K562 (cell line): ENCODE measurements at regions not wholly inside any gene's neighbourhood (a gene's known extent, or its start where the extent isn't known, plus 50 kb on each side); places are given as distances from the start of the nearest gene placed in this dataset.
A peak's percentile ranks its signal among the peaks of the same experiment; 100 is the strongest.

ENCODE experiments used
- ATAC-seq: fragments of 200-7000 bp; cut with Tn5 transposase; 3 replicates; pipeline ENCODE4 v1.9.1; 2020; ENCODE audit warnings: moderate library complexity
- BruUV-seq: library from RNA; stranded (reverse); fragments of 400-500 nt; replicated peaks from 2 replicates; lab custom pipeline; 2021; lab: Mats Ljungman, UMichigan
- CTCF ChIA-PET: fragments of 300-600 bp; formaldehyde crosslinking; extraction: SDS; loops from one replicate; lab custom pipeline; 2021; ENCODE audit warnings: low intra/inter-chr PET ratio; lab: Yijun Ruan, JAX
- POLR2A ChIA-PET: fragments of 300-600, 350-650 bp; sonication (Branson Sonifier 250); formaldehyde crosslinking; extraction: SDS; loops from one replicate; lab custom pipeline; 2021; ENCODE audit warnings: antibody characterized with exemption, inconsistent platforms; lab: Yijun Ruan, JAX
- DNase-seq, 4 experiments: peaks; one replicate each; pipeline versions ENCODE4 v3.0.0 to v3.0.0-alpha.2; 2011 to 2018; ENCODE audit warnings: low spot score in 3 of 4, mixed read lengths in 3 of 4; ENCODE audit errors: extremely low read depth in 1 of 4
- FAIRE-seq: peaks from 2 replicates; lab custom pipeline; 2011; peaks lifted over from hg19 to GRCh38; lab: Jason Lieb, UNC
- H2AFZ ChIP-seq: 2 replicates; pipeline ENCODE4 v1.6.0; 2011; ENCODE audit warnings: low read depth, low read length, control low read depth, inconsistent platforms
- H3K27ac ChIP-seq: fragments of 200-600 bp; 3 replicates; pipeline ENCODE4 v1.8.0; 2011; ENCODE audit warnings: low read depth, mild to moderate bottlenecking, control low read depth, inconsistent platforms, low read length, moderate library complexity, mixed read lengths; ENCODE audit errors: extremely low read depth
- H3K27me3 ChIP-seq, 2 experiments: fragments of 300-600 bp in 1 of 2; 2 replicates in 1 of 2; 3 replicates in 1 of 2; pipeline versions ENCODE4 v1.6.0 to v1.8.0; 2011; ENCODE audit warnings: inconsistent platforms in 2 of 2, low read length in 2 of 2, mild to moderate bottlenecking in 1 of 2, mixed read lengths in 1 of 2, moderate library complexity in 1 of 2; ENCODE audit not compliant: control insufficient read depth in 2 of 2, insufficient read depth in 2 of 2
- H3K36me3 ChIP-seq: fragments of 300-600 bp; 3 replicates; pipeline ENCODE4 v1.8.0; 2011; ENCODE audit warnings: mild to moderate bottlenecking, low read length, inconsistent platforms; ENCODE audit not compliant: control insufficient read depth, insufficient read depth
- H3K4me1 ChIP-seq, 2 experiments: fragments of 200-600 bp in 1 of 2; replicated peaks in 1 of 2; 2 replicates in 1 of 2; 3 replicates in 1 of 2; pipeline versions ENCODE4 v1.5.1 to v1.8.0; 2011; ENCODE audit warnings: inconsistent platforms in 2 of 2, low read length in 2 of 2, mild to moderate bottlenecking in 1 of 2, mixed read lengths in 1 of 2, moderate library complexity in 1 of 2; ENCODE audit not compliant: control insufficient read depth in 2 of 2, insufficient read depth in 2 of 2
- H3K4me2 ChIP-seq: 2 replicates; pipeline ENCODE4 v1.6.1; 2011; ENCODE audit warnings: low read length, control low read depth, inconsistent platforms, mixed read lengths; ENCODE audit not compliant: insufficient read depth
- H3K4me3 ChIP-seq: fragments of 200-600 bp; sonication (generic), shearing (Covaris generic); 2 replicates; pipeline ENCODE4 v1.5.1; 2016; ENCODE audit warnings: control low read depth, inconsistent platforms
- H3K79me2 ChIP-seq: fragments of 200-600 bp; 3 replicates; pipeline ENCODE4 v1.8.0; 2011; ENCODE audit warnings: low read length, inconsistent platforms; ENCODE audit not compliant: control insufficient read depth, insufficient read depth
- H3K9ac ChIP-seq, 2 experiments: 2 replicates each; pipeline versions ENCODE4 v1.6.0 to v1.6.1; 2011; ENCODE audit warnings: low read depth in 2 of 2, low read length in 2 of 2, control low read depth in 1 of 2, inconsistent platforms in 1 of 2, mild to moderate bottlenecking in 1 of 2, mixed read lengths in 1 of 2; ENCODE audit not compliant: insufficient read depth in 1 of 2
- H3K9me1 ChIP-seq: one replicate; pipeline ENCODE4 v1.6.0; 2011; ENCODE audit warnings: inconsistent platforms, mild to moderate bottlenecking, low read length, moderate library complexity; ENCODE audit not compliant: control insufficient read depth, insufficient read depth
- H3K9me3 ChIP-seq: replicated peaks from 2 replicates; pipeline ENCODE4 v1.5.1; 2011; ENCODE audit warnings: low read depth, low read length, inconsistent platforms; ENCODE audit not compliant: control insufficient read depth, insufficient read depth
- H4K20me1 ChIP-seq: replicated peaks from 2 replicates; pipeline ENCODE4 v1.6.1; 2011; ENCODE audit warnings: low read length, inconsistent platforms, mixed read lengths; ENCODE audit not compliant: control insufficient read depth, insufficient read depth
- C11orf30 ChIP-seq: fragments of 450-650 bp; IDR thresholded peaks from 2 replicates; pipeline ENCODE4 v1.6.1; 2016; ENCODE audit warnings: low read depth, mild to moderate bottlenecking
- CBFB ChIP-seq: sonication (generic); formaldehyde crosslinking; IDR thresholded peaks from 2 replicates; pipeline ENCODE4 v1.4.0; 2020; ENCODE audit warnings: mild to moderate bottlenecking, missing genetic modification reagents
- CTBP1 ChIP-seq: fragments of 450-650 bp; IDR thresholded peaks from 2 replicates; pipeline ENCODE4 v1.6.1; 2016; ENCODE audit warnings: borderline replicate concordance
- EGR1 ChIP-seq: fragments of 450-650 bp; conservative IDR thresholded peaks from 2 replicates; pipeline ENCODE4 v1.6.1; 2017; ENCODE audit warnings: mild to moderate bottlenecking
- FIP1L1 ChIP-seq: fragments of 200-400 bp; formaldehyde crosslinking; IDR thresholded peaks from 2 replicates; pipeline ENCODE4 v1.6.1; 2018; ENCODE audit warnings: mild to moderate bottlenecking, low read depth, low read length; ENCODE audit not compliant: poor library complexity, severe bottlenecking
- FOSL1 ChIP-seq: fragments of 200-800 bp; sonication (Bioruptor generic); conservative IDR thresholded peaks from 2 replicates; pipeline ENCODE4 v1.6.1; 2016; ENCODE audit warnings: missing genetic modification characterization, missing compliant biosample characterization
- HDAC3 ChIP-seq: fragments of 450-650 bp; IDR thresholded peaks from 2 replicates; pipeline ENCODE4 v1.6.1; 2018; ENCODE audit warnings: borderline replicate concordance, mild to moderate bottlenecking, moderate library complexity; ENCODE audit not compliant: partially characterized antibody
- JUND ChIP-seq, 2 experiments: IDR thresholded peaks; 2 replicates in 1 of 2; 3 replicates in 1 of 2; pipeline ENCODE4 v1.6.1; 2011; ENCODE audit warnings: borderline replicate concordance in 2 of 2, low read depth in 2 of 2, low read length in 2 of 2, improper control_type of control experiment in 1 of 2, missing biosample characterization in 1 of 2, missing genetic modification characterization in 1 of 2, missing genetic modification reagents in 1 of 2
- KDM1A ChIP-seq, 2 experiments: fragments of 450-650 bp; IDR thresholded peaks; 2 replicates each; pipeline ENCODE4 v1.6.1; 2016; ENCODE audit warnings: mild to moderate bottlenecking in 2 of 2
- NR4A1 ChIP-seq, 2 experiments: fragments of 250-450 bp in 1 of 2; fragments of 450-650 bp in 1 of 2; sonication (Bioruptor Pico) in 1 of 2; IDR thresholded peaks; 2 replicates each; pipeline versions ENCODE4 v1.4.0 to v1.6.1; 2016 to 2020; ENCODE audit warnings: mild to moderate bottlenecking in 2 of 2, missing compliant biosample characterization in 1 of 2, missing genetic modification characterization in 1 of 2, moderate library complexity in 1 of 2
- RBM15 ChIP-seq: fragments of 200-400 bp; formaldehyde crosslinking; IDR thresholded peaks from 2 replicates; pipeline ENCODE4 v1.6.1; 2018; ENCODE audit warnings: mild to moderate bottlenecking, low read length, moderate library complexity; ENCODE audit not compliant: insufficient read depth
- RCOR1 ChIP-seq, 2 experiments: IDR thresholded peaks; 2 replicates each; pipeline ENCODE4 v1.6.1; 2012; ENCODE audit warnings: low read depth in 2 of 2, low read length in 2 of 2, borderline replicate concordance in 1 of 2, improper control_type of control experiment in 1 of 2
- RHOXF2B ChIP-seq: fragments of 250-450 bp; sonication (Bioruptor Pico); conservative IDR thresholded peaks from 2 replicates; pipeline ENCODE4 v1.5.1; 2021
- SMARCA4 ChIP-seq: fragments of 450-650 bp; IDR thresholded peaks from 2 replicates; pipeline ENCODE4 v1.6.1; 2016
- SMARCC2 ChIP-seq: fragments of 450-650 bp; IDR thresholded peaks from 2 replicates; pipeline ENCODE4 v1.6.1; 2017; ENCODE audit warnings: antibody characterized with exemption, moderate library complexity, mild to moderate bottlenecking, low read depth
- TCF3 ChIP-seq: sonication (generic); formaldehyde crosslinking; IDR thresholded peaks from 2 replicates; pipeline ENCODE4 v1.4.0; 2020; ENCODE audit warnings: mild to moderate bottlenecking, missing genetic modification reagents
- TCF7 ChIP-seq: sonication (generic); IDR thresholded peaks from 2 replicates; pipeline ENCODE4 v1.6.1; 2016; ENCODE audit warnings: antibody characterized with exemption, borderline replicate concordance
- ZNF592 ChIP-seq: fragments of 450-650 bp; IDR thresholded peaks from 2 replicates; pipeline ENCODE4 v1.6.1; 2017; ENCODE audit warnings: antibody characterized with exemption, mild to moderate bottlenecking
- WGBS: fragments of 100-300 bp; shearing (Covaris generic); methylation state at CpG from one replicate; pipeline ENCODE4 v1.1.6; 2016; ENCODE audit warnings: low coverage, mixed read lengths; ENCODE audit not compliant: insufficient coverage; ENCODE audit errors: missing lambda C conversion rate; 5-methylcytosine and 5-hydroxymethylcytosine counted together
- in situ Hi-C: fragments of 300-500 bp; cut with MboI; formaldehyde crosslinking; loops from 4 replicates; pipeline ENCODE4 v1.15.0; 2018; ENCODE audit warnings: inconsistent platforms, mixed read lengths
- intact Hi-C: fragments of 100-400 bp; cut with micrococcal nuclease; formaldehyde crosslinking; loops from 2 replicates; pipeline ENCODE4 v1.14.2; 2022

- 13% methylated on average over 3 of the region's 3 CpGs for WGBS
- POLR2A ChIA-PET: interaction anchor here (0.7 kb wide), 1 partner anchor 348 kb away, joined by 3 read pairs; no protein-coding TSS in a partner anchor
- intact Hi-C loops: no loop called here
- peak overlapping the region; percentile 62; the same call in 2 of the 3 replicates for H3K27ac ChIP-seq
- CTCF ChIA-PET: no interaction called here
- DNase-seq: peak; percentile 10 to 75 (median 38)
- no peak overlapping the region for H3K4me3 ChIP-seq
- H3K9ac ChIP-seq: 0 out of 4 replicates have a peak overlapping the region, but pooled peaks of 1 of the 2 experiments have one; percentile 7
- H3K4me2 ChIP-seq: peak overlapping the region; percentile 28; the same call in 1 of the 2 replicates
- H4K20me1 ChIP-seq: no peaks in the 10 kb centered on the region
- in situ Hi-C loops: no loop called here
- H3K36me3 ChIP-seq: no peaks in the 10 kb centered on the region
- ATAC-seq: peak; percentile 94
- H2AFZ ChIP-seq: peak overlapping the region; percentile 77
- no peaks in the 10 kb centered on the region; the same call in 1 of the 2 replicates for H3K9me3 ChIP-seq
- no peaks in the 10 kb centered on the region for H3K27me3 ChIP-seq
- no peaks in the 10 kb centered on the region for H3K9me1 ChIP-seq
- H3K4me1 ChIP-seq: peaks cover 0 to 18% of the 10 kb centered on the region in 2 experiments; a peak in 3 of 5 replicates
- FAIRE-seq: peak; percentile 84
- H3K79me2 ChIP-seq: no peaks in the 10 kb centered on the region
- BruUV-seq: no TSS peak
- TF ChIP-seq HDAC3 (no peak), KDM1A (IDR thresholded peaks at IDR 0.05) (peak in 1 of 2 experiments; percentile 19; a peak in 2 of 4 replicates), C11orf30 (peak; percentile 35), CBFB (CRISPR knock-in tag) (no peak), TCF7 (no peak), RHOXF2B (CRISPR knock-in tag) (no peak), CTBP1 (peak; percentile 28; the same call in 1 of the 2 replicates), RBM15 (no peak), EGR1 (peak; percentile 55), NR4A1 (CRISPR knock-in tag; IDR thresholded peaks at IDR 0.05) (no peak), NR4A1 (tag; IDR thresholded peaks at IDR 0.05) (no peak), FOSL1 (peak; percentile 91), RCOR1 (IDR thresholded peaks at IDR 0.05; ENCODE audit: borderline replicate concordance in 1 of 2, low read depth in 2 of 2, low read length in 2 of 2) (peak in 1 of 2 experiments; percentile 26; a peak in 1 of 4 replicates), JUND (IDR thresholded peaks at IDR 0.05; ENCODE audit: borderline replicate concordance, low read depth, low read length) (peak; percentile 93), JUND (tag; IDR thresholded peaks at IDR 0.05; ENCODE audit: borderline replicate concordance, low read depth, low read length) (peak; percentile 89; the same call in 2 of the 3 replicates), SMARCC2 (0 out of 2 replicates have a peak, but pooled peaks have one; percentile 26), ZNF592 (peak; percentile 27; the same call in 1 of the 2 replicates), TCF3 (peak; percentile 18; the same call in 1 of the 2 replicates), FIP1L1 (no peak), SMARCA4 (peak; percentile 73)
Observed at GRCh38 chr5:89313804-89314588, 431.0 kb upstream of the MEF2C start.
